Heart left ventricle (tissue), 13 donors: ENCODE measurements at regions not wholly inside any gene's neighbourhood (a gene's known extent, or its start where the extent isn't known, plus 50 kb on each side); places are given as distances from the start of the nearest gene placed in this dataset.

Experiments
- POLR2A ChIP-seq, 2 donors: fragments of 450-650 bp; IDR thresholded peaks; one replicate each; pipeline ENCODE4 v1.6.1; 2017; ENCODE audit warnings: antibody characterized with exemption in 2 of 2, mild to moderate bottlenecking in 2 of 2, moderate library complexity in 2 of 2
- TF ChIP-seq, protein P1 (sequence below), 12 donors: fragments of 200-600 bp; sonication (generic) in 4 of 12; IDR thresholded peaks; one replicate each; pipeline versions ENCODE4 v1.5.0 to v1.8.0; 2018 to 2022; ENCODE audit warnings: antibody characterized with exemption in 12 of 12, mild to moderate bottlenecking in 5 of 12
- donor health status: ischemic (EF 13 %, LVEDD 7.1; RV severe dilation, severe dysfunction).
- donor health status: DM: no; HTN: yes; CAD: no.
- donor health status: DM: no; HTN: no; CAD: no.
- donor health status: ischemic (EF 25% LVEDD 6.9; RV normal size, moderate dysfunction).
- donor health status: ischemic (EF 25% LVEDD 5.7; RV mildly dilated, moderate dysfunction).
- donor health status: ischemic (EF 35%, LVEDD 5.7; RV mildly dilated, moderate dysfunction).
- donor health status: nonischemic (EF 11% LVEDD 7.7; RV severe dilation, severe dysfunction).
- donor health status: DM: yes; HTN: yes; CAD: no.
- donor health status: PGD.
- donor health status: ischemic (EF 29% LVEDD 5.4; RV normal size, mild dysfunction).
- donor health status: nonischemic (EF 23%, LVEDD 6.1; RV moderate dilation, normal function).

DNA sequence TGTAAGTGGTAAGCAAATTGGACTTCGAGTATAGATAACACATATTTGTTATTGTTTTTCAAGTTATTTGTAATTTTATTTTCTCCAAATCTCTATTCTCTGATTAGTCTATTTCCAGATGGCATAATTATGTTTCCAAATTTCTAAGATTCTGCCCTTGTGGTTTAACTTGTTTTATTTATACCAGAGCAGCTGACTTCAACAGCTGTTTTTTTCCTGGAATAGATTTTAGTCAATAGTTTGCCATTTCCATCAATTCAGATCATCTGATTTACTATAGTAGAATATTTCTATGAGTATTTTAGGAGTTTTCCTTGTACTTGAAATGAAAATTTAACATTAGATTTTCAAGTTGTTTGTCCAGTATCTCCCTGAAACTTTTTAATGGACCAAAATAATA is 848.7 kb upstream of the MIR17HG start:
- TF ChIP-seq POLR2A (IDR thresholded peaks at IDR 0.05): no peak
- TF ChIP-seq, protein P1, sequence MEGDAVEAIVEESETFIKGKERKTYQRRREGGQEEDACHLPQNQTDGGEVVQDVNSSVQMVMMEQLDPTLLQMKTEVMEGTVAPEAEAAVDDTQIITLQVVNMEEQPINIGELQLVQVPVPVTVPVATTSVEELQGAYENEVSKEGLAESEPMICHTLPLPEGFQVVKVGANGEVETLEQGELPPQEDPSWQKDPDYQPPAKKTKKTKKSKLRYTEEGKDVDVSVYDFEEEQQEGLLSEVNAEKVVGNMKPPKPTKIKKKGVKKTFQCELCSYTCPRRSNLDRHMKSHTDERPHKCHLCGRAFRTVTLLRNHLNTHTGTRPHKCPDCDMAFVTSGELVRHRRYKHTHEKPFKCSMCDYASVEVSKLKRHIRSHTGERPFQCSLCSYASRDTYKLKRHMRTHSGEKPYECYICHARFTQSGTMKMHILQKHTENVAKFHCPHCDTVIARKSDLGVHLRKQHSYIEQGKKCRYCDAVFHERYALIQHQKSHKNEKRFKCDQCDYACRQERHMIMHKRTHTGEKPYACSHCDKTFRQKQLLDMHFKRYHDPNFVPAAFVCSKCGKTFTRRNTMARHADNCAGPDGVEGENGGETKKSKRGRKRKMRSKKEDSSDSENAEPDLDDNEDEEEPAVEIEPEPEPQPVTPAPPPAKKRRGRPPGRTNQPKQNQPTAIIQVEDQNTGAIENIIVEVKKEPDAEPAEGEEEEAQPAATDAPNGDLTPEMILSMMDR (IDR thresholded peaks at IDR 0.05): no peak
